ENCODE measurements at regions not wholly inside any gene's neighbourhood (a gene's known extent, or its start where the extent isn't known, plus 50 kb on each side); places are given as distances from the start of the nearest gene placed in this dataset.
"Not testable (repeated sequence)": the region's sequence is repeated elsewhere in the genome, so short reads cannot be mapped to it uniquely, and the experiment has no call there.

DNA sequence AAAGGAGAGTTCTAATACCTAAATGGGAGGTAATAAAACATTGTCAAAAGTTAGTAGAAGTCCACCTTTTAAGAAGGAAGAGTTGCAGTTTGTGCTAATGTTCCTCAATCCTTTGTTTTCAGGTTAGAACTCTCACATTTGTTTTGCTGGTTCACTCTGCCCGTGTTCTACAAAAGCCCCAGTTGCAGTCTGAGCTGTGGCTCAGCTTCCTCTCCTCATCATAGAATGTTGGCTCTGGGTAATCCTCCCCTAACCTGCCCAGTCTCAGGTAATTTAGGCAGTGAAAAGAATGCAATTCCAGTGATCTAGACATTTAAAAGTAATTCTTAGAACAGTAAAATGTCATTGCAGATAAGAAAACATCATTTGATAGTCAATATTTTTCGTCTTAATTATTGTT lies 1410.4 kb upstream of the ZEB2 start:
- DNase-seq = no peak

DNA sequence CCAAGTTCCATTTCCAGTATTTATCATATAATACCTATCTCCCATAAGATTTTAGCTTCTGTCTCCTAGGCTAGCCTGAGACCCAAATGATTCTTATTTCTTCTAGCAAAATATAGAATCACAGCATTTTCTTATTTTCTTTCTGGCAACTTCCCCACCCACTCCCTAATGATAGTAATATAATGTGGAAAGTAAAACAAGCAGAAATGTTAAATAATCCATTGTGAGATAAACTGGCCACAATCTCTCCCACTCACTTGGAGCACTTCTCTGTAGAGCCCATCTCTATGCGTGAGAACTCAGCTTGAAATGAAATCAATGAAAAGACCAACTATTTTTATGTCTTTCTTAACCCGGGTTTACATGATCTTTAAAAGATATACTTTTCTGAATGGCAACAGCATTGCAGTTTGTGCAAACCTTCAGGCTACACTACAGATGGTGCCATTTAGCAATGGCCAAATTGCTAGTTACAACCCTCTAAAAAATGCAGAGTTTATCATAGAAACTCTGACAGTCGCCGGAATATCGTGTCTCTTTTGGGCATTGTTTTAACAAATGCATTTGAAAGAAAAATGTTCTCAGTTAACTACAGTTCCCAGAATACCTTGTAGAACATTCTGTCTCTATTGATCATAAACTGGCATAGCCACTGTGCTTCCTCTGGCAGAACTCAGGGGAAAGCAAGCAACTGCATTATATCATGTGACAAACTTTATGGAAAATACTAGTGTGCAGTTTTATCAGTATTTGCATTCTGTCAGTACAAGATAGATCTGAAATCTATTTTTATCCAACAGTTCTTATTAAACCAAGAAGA lies 1407.4 kb upstream of the ZEB2 start:
- no peak for DNase-seq

DNA sequence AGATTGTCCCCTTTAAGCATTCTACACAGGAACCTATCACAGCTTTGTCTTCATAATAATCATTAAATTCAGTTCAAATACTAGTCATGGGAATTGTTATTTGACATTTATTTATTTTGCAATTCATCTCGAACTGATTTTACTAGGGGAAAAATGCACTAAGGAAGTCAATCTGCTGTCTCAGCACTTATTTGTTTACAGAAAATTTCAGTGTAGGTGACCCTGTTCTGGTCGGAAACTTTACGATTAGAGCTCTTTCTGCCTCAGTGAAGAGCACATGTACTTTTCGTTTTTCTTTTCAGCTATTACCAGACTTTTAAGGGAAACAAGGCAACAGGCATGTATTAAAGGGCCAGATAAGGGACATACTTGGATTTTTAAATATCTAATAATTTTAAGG lies 1405.7 kb upstream of the ZEB2 start:
- DNase-seq = no peak

DNA sequence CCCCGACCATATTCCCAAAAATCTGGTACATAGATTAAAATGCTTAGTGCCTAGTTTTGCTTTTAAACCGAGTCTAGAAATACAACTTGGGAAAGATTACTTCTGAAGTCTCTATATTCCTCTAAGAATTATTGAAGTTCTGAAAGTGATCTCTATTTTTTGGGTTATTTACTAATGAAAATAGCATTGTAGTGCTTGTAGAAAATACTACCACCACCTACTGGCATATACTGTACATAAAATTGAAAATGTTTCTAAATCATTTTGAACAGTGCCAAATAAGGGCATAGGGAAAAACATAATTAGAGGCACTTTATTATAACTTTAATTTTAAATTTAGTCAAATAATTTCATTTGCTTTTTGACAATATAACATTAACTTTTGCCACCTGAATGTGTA lies 1399.6 kb upstream of the ZEB2 start:
- no peak for DNase-seq

DNA sequence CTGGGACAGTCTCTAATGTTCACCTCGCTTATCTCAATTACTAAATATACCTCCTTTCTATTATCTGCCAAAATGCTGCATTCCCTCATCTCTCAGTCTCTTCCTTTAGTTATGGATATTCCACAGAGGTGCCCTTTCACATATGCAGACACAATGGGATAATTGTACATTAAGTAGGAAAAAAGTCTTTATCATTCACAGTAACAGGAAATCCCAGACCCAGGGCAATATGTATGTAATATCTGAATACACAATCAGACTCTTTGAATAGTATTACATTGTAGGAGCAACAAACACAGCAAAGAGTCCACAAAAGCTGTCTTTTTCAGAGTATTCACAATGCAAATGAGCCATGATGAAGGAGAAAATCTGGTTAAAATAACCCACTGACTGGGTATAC lies 1399.0 kb upstream of the ZEB2 start:
- no peak for DNase-seq

DNA sequence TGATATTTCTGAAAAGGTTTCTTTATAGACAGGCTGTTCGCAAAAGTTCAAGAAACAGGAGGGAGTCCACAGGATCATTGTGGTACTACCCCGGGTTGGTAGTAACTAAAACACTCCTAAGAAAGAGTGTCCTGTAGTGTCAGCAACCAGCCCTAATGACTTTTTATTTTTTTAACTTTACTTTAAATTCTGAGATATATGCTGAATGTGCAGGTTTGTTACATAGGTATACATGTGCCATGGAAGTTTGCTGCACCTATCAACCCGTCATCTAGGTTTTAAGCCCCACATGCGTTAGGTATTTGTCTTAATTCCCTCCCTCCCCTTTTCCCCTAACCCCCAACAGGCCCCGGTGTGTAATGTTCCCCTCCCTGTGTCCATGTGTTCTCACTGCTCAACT lies 1396.9 kb upstream of the ZEB2 start:
- no peak for DNase-seq

DNA sequence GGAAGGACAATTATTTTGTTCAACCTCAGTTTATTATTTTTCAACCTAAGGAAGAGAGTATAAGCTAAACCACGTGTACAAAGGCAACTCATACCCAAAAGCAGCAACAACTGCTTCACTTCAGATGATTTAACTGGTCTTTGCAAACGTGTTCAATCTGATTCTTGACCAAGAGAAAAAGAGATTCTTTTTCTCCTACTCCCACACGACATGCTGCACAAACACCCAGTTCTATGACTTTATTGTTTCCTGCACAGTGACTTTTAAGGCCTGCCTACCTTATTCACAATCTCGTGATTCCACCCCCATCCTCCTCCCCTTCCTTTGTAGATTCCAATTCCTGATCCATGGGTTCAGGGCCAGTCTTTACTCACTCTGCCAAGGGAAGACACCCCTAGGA lies 1394.8 kb upstream of the ZEB2 start:
- DNase-seq = no peak

DNA sequence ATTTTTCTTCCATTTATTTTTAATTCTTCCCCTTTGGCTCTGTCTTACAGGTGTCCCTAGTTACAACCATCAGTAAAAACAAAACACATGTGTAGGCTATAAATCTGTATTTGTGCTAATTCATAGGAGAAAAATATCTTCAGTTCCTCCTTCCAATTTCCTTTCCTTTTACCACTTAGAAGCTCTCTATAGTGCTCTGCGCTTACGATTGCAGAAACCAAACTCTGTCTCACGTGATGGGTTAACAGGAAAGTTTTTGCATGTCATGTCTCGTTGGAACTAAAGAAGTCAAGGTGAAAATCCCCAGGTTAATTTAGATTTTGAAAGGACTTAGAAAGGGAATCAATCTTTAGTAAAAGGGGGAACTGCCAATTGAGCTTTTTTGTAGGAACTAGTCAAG lies 1390.5 kb upstream of the ZEB2 start:
- DNase-seq = no peak

DNA sequence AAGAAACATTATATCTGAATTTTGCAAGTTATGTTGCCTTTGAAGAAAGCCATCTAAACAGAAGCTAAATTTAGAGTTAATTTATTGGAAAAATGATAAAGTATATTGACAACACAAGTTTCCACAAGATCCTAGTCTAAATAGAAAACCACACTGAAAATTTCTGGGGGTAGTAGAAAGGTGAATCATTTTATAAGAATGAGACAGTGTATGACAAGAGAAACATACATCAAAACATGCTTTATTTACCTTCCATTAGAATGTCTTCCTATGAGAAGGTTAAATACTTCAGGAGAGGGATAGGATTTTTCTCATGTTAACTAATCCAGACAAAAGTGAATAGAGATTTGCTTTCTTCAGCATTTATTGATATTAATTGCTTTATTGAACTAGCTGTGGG lies 1389.8 kb upstream of the ZEB2 start:
- no peak for DNase-seq

DNA sequence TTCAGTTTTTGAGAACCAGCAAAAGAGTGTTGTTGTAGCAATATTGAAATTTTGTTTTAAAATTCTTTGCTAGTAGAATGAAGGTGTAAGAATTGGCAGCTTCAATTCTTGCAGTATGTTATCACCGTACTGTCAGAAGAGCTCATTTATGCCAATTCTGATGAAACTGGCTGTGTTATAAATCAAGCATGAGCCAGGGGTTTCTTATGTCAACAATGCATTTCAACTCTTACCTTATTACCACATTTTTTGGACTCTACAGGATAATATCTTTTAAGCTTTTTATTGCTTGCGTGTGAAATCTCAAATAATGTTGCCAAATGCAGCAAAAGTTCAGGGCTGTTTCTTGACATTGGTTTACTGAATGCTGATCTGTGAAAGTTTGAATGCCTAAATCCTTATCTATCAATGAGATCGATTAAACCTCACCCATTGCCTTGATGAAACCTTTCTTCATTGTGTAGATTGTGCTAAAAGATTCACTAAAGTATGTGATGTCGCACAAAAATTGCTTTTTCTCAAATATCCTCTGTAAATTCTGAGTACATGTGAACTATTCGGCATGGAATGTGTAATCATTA lies 1389.3 kb upstream of the ZEB2 start:
- no peak for DNase-seq

DNA sequence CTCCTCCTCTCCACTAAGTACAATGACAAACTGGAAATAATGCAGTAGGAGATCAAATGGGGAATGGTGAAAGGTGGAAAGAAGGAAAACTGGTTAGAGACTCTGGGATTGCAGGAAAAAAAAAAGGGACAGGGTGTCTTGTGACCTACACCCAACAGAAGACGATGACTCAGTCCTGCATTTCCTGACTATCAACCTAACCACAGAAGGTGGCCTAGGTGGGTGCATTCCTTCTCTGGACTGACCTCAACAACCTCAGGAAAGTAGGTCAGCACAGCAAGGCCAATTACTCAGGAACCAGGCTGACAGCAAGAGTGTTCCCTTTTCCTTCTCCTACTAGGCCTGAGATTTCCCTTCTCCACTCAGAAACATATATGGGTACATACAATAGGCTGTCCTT lies 1386.4 kb upstream of the ZEB2 start:
- no peak for DNase-seq

DNA sequence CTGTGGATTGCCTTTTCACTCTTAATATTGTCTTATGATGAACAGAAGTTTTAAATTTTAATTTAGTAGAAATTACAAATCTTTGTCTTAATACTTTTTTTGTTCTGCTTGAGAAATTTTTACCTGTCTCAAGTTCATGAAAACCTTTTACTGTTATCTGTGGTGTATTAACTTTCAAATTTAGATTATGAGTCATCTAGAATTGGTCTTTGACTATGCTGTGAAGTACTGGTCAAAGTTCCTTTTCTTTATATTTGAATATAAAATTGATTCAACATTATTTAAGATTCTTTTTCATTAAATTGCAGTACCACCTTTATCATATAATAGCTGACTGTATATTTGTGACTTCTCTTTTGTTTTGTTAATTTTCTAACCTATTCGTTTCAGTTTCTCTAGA lies 1385.5 kb upstream of the ZEB2 start:
- no peak for DNase-seq

DNA sequence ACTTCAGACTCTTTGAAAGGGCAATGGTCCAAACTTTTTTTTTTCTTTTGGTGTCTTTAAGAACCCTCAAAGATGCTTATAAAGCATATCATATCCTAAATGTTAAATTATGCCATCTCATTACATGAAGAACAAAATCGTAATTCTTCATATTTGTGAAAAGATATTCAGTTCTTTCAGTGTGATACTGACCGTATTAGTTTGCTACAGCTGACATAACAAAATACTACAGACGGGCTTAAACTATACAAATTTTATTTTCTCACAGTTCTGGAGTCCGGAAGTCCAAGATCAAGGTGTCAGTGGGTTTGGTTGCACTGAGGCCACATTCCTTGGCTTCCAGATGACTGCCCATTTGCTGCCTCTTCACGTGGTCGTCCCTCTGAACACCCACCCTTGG lies 1377.2 kb upstream of the ZEB2 start:
- DNase-seq = no peak

DNA sequence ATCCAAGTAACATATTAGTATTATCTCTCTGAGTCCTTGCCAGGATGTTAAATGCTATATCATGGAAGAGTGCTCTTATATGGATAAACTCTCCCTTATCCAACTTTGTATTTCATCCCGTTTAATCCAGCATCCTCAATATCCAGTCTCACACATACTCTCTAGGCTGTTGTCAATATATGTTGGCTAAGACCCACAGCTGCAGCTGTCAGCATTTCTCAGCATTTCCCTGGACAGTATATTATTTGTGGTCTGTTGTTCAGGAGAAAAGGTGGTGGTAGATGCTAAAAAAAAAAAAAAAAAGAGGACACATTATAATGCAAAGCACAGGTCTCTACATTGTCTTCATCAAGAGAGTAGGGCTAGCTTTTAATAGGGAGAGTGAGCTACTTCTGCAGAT lies 1368.0 kb upstream of the ZEB2 start:
- DNase-seq = no peak

DNA sequence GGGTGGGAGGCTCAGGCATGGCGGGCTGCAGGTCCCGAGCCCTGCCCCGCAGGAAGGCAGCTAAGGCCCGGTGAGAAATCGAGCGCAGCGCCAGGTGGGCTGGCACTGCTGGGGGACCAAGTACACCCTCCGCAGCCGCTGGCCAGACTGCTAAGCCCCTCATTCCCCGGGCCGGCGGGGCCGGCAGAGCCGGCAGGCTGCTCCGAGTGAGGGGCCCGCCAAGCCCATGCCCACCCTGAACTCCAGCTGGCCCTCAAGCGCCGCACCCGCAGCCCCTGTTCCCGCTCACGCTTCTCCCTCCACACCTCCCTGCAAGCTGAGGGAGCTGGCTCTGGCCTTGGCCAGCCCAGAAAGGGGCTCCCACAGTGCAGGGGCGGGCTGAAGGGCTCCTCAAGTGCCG lies 1361.1 kb upstream of the ZEB2 start:
- DNase-seq = not testable (repeated sequence)

DNA sequence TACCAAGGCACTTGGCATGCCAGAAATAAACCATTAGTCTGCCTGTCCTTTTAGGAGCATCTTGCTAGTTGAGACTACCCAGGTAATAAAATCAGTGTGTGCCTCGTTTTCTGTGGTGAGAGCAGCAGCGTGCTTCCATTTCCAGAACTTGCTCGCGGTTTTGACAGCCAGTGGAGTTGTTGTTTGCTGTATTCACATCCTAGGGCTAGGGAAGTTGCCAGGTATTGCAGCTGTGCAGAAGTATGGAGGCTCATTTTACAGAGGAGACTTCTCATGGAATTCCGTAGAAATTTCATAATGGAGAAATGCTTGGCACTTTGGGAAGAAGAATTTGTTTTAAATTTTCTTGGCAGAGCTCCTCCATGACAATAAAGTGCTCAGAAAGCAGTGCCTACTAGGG lies 1355.1 kb upstream of the ZEB2 start:
- DNase-seq = peak; percentile 56

DNA sequence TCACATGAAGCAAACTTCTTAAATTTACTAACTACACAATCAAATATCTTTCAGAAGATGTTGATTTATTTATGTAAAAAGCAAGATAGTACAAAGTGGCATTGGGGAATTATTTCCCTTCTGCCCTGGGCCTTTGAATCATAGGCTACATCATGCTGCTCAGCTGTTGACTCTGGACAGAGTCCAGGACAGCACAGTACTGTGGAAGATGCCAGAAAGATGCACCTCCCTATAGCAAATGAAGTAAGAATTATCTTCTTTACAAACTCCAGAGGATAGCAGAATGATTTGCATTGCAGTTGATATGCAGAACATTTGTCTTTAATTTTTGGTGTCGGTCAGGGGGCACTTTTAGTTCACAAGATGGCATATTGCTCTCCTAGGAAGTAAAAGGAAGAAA lies 1354.5 kb upstream of the ZEB2 start:
- peak; percentile 72 for DNase-seq

DNA sequence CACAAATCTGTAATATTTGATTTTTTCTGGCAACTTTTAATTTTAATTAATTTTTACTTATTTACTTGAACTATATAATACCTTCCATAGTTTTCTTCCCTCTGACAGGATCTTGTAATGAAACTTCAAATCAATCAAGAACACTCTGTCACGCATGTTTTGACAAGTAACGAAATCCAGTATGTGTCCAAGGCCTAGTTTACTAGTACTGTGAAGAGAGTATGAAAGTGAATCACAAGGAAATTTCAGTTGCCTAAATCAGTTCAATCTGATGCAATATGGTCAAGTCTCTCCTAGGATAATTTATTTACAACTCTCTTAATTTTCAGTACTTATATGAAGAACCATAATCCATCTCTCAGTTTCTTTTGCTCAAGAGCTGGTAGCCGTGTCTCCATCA lies 1344.6 kb upstream of the ZEB2 start:
- no peak for DNase-seq

DNA sequence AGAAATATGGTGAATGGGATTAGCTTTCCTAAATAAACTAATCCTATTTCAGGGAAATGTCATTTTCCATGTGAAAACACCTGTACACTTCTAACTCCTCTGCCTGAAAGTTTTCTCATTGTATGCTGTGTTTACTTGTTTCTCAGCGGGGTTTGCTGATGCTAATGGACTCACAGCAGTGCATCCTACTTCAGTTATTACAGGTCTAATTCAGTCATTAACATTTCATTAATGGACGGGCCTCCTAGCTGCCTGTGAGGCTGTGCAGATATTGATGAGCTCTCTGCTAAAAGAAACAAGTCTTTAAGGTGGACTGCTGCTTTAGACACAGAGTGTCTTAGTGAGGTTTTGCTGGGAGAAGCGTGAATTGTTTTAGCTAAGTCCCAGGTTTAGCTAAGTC lies 1342.0 kb upstream of the ZEB2 start:
- DNase-seq = no peak

DNA sequence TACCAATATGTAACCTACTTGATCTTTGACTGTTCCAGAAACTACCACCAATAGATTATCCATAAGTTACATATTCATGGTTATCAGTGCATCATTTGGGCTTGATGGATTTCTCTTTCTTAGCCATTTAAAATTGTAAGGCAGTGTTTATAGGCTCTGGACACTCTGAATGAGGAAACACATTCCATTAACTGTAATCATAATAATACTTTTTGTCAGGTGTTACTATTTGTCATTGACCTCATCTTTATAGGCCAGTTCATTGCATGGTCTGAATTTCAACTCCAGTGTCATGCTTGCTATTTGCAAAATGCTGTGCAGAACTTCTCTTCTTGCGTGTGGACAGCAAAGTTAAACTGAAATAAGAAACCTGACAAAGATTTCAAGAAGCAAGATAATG lies 1340.2 kb upstream of the ZEB2 start:
- no peak for DNase-seq

DNA sequence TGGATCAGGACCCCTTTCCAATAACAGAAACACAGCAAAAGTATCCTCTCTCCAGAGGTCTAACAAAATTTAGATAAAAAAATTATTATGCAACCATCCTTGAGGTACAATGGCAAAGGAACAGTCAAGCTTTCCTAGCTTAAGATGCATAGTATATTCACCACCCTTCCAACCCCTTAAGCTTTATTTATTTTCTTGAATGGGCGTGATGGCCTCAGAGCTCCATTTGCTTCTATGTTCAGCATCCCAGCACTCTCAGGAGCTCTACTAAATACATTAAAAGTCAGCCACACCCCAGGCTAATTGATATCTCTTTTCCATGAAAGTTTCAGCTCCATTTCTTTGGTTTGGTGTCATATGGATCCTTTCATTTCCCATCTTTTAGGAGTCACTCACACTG lies 1335.2 kb upstream of the ZEB2 start:
- DNase-seq = no peak

DNA sequence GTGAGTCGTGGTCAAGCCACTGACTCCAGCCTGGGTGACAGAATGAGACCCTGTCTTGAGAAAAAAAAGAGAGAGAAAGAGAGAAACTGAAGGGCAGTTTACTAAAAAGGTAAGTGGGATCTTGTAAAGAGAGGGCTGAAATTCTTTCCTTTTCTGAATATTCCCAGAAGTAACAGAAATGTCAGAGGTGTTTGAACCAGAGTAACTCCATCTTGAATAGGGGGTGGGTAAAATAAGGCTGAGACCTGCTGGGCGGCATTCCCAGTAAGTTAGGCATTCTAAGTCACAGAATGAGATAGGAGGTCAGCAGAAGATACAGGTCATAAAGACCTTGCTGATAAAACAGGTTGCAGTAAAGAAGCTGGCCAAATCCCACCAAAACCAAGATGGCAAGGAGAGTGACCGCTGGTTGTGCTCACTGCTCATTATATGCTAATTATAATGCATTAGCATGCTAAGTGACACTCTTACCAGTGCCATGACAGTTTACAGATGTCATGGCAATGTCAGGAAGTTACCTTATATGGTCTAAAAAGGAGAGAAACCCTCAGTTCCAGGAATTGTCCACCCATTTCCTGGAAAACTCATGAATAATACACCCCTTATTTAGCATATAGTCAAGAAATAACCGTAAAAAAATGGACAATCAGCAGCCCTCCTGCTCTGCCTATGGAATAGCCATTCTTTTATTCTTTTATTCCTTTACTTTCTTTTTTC lies 1334.3 kb upstream of the ZEB2 start:
- no peak for DNase-seq

DNA sequence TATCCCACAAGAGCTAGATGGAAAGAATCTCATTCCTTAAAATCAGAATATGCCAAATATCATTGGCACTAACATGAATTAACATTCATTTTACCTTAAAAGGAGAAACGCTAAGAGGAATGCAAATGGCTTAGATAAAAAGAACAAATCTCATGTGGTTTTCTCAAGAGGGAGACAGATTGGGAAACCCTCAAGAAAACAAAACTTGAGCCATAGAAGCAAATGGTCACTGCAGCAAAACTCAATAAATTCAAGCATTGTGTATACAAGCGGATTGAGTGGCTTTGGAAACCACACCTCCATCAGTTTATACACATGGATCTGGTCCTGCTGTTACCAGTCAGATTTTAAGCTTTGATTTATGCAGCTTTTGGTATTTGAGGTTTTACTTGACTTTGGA lies 1331.8 kb upstream of the ZEB2 start:
- no peak for DNase-seq

DNA sequence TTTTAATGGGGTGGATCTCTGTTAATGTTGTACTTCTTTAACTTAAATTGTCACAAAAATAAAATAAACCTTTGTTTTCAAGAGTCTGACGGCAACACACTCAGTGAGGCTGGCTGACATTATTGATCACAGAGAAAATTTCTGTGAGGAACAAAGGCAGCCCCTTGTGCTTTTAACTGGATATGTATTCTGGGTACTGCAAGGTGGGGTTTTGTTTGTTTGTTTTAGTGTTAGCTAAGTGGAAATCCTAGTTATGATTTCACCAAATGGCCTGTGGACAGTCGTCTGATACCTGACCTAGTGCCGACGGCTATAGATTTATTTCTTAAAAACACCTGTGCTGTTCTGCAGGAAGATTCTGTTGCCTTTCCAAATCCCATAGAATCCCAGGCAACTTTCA lies 1329.5 kb upstream of the ZEB2 start:
- no peak for DNase-seq

Measured in femur (tissue), 1 donor.